Esophagus squamous epithelium (tissue), 4 donors: ENCODE measurements at regions not wholly inside any gene's neighbourhood (a gene's known extent, or its start where the extent isn't known, plus 50 kb on each side); places are given as distances from the start of the nearest gene placed in this dataset.

Source experiments
- POLR2A ChIP-seq, 4 donors: fragments of 450-650 bp; IDR thresholded peaks; one replicate each; pipeline ENCODE4 v1.6.1; 2017; ENCODE audit warnings: antibody characterized with exemption in 4 of 4, mild to moderate bottlenecking in 4 of 4, moderate library complexity in 3 of 4
- TF ChIP-seq, protein P1 (sequence below), 6 experiments: fragments of 450-650 bp in 4 of 6; fragments of 200-600 bp in 2 of 6; sonication (generic) in 2 of 6; IDR thresholded peaks; one replicate each; pipeline ENCODE4 v1.5.1; 2016 to 2019; ENCODE audit warnings: antibody characterized with exemption in 6 of 6, mild to moderate bottlenecking in 4 of 6, moderate library complexity in 4 of 6

DNA sequence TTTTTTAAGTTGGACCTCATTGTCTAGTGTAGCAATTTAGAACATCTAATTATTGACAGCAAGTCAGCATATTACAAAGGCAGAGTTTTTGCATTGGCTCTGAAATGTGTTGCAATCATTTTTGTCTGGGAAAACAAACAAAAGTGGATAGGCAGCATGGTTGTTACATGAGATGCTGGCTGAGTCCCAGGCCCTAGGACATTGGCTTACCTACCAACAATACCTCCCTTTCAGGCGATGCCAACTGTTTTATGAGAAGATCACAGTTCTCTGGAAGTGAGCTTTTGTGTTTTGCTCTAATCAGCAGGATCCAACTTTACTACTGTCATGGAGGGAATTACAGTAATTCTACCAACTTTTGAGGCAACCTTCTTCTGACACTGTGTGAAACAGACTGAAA lies 71.5 kb upstream of the CXADR start:
- TF ChIP-seq, protein P1, sequence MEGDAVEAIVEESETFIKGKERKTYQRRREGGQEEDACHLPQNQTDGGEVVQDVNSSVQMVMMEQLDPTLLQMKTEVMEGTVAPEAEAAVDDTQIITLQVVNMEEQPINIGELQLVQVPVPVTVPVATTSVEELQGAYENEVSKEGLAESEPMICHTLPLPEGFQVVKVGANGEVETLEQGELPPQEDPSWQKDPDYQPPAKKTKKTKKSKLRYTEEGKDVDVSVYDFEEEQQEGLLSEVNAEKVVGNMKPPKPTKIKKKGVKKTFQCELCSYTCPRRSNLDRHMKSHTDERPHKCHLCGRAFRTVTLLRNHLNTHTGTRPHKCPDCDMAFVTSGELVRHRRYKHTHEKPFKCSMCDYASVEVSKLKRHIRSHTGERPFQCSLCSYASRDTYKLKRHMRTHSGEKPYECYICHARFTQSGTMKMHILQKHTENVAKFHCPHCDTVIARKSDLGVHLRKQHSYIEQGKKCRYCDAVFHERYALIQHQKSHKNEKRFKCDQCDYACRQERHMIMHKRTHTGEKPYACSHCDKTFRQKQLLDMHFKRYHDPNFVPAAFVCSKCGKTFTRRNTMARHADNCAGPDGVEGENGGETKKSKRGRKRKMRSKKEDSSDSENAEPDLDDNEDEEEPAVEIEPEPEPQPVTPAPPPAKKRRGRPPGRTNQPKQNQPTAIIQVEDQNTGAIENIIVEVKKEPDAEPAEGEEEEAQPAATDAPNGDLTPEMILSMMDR (IDR thresholded peaks at IDR 0.05) = no peak
- TF ChIP-seq POLR2A (IDR thresholded peaks at IDR 0.05) = no peak
